ENCODE measurements at regions not wholly inside any gene's neighbourhood (a gene's known extent, or its start where the extent isn't known, plus 50 kb on each side); places are given as distances from the start of the nearest gene placed in this dataset.

DNA sequence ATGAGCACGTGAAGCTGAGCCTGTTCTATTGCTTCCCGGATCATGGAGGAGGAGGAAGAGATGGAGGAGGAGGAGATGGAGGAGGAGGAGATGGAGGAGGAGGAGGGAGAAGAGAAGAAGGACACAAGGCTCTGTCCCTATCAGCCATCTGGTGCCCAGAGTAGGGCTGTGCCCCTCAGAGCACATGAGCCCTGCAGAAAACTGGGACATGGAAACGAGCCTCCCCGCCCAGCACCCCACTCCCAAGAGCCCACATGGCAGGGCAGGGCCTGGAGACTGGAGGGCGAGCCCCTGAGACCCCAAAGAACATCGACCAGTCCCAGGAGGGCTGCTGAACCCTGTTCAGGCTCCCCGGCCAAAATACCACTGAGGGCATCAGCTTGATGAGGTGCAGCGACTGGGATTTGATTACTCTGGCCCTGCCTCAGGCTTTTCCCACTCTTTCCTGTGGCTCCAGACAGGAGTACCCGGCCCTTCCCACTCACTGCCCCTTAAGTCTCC, 285.6 kb downstream of the UACA start:
- no peak overlapping the region for H3K4me2 ChIP-seq (ENCODE audit: low read length)
- ChIA-PET CTCF (no interaction called here), POLR2A (no interaction called here), RAD21 (ENCODE audit: low non-redundant PET in 1 of 2, low total read pairs in 2 of 2, uncharacterized antibody in 2 of 2, unreplicated experiment in 2 of 2) (no interaction called here)
- ATAC-seq: no peak
- H3K4me1 ChIP-seq (ENCODE audit: control insufficient read depth in 1 of 2, insufficient read depth in 2 of 2, low read length in 2 of 2): peaks cover 26 to 38% of the 10 kb centered on the region in 2 experiments
- no peaks in the 10 kb centered on the region for H3K9me3 ChIP-seq (ENCODE audit: control insufficient read depth in 1 of 2, insufficient read depth in 1 of 2, low read depth in 1 of 2, low read length in 2 of 2)
- H3K79me2 ChIP-seq (ENCODE audit: insufficient read depth, low read length): no peaks in the 10 kb centered on the region
- no peak for TF ChIP-seq EZH2 (IDR thresholded peaks at IDR 0.05)
- TF ChIP-seq SRF (IDR thresholded peaks at IDR 0.05; ENCODE audit: low read depth): no peak
- TF ChIP-seq SIN3A (IDR thresholded peaks at IDR 0.05; ENCODE audit: low read depth): no peak
- TF ChIP-seq ELF1 (IDR thresholded peaks at IDR 0.05; ENCODE audit: borderline replicate concordance, low read depth): no peak
- TF ChIP-seq EZH2phosphoT487 (IDR thresholded peaks at IDR 0.05; ENCODE audit: borderline replicate concordance): no peak
- TF ChIP-seq, protein P1, sequence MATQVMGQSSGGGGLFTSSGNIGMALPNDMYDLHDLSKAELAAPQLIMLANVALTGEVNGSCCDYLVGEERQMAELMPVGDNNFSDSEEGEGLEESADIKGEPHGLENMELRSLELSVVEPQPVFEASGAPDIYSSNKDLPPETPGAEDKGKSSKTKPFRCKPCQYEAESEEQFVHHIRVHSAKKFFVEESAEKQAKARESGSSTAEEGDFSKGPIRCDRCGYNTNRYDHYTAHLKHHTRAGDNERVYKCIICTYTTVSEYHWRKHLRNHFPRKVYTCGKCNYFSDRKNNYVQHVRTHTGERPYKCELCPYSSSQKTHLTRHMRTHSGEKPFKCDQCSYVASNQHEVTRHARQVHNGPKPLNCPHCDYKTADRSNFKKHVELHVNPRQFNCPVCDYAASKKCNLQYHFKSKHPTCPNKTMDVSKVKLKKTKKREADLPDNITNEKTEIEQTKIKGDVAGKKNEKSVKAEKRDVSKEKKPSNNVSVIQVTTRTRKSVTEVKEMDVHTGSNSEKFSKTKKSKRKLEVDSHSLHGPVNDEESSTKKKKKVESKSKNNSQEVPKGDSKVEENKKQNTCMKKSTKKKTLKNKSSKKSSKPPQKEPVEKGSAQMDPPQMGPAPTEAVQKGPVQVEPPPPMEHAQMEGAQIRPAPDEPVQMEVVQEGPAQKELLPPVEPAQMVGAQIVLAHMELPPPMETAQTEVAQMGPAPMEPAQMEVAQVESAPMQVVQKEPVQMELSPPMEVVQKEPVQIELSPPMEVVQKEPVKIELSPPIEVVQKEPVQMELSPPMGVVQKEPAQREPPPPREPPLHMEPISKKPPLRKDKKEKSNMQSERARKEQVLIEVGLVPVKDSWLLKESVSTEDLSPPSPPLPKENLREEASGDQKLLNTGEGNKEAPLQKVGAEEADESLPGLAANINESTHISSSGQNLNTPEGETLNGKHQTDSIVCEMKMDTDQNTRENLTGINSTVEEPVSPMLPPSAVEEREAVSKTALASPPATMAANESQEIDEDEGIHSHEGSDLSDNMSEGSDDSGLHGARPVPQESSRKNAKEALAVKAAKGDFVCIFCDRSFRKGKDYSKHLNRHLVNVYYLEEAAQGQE (IDR thresholded peaks at IDR 0.05; ENCODE audit: low read depth): no peak
- no peaks in the 10 kb centered on the region for H3K9me2 ChIP-seq (ENCODE audit: insufficient read depth)
- intact Hi-C loops (cut with micrococcal nuclease): no loop called here
- no peak overlapping the region for H2AFZ ChIP-seq (ENCODE audit: low read depth, low read length, poor library complexity, severe bottlenecking)
- H3K4me3 ChIP-seq (replicated peaks in 1 of 2; ENCODE audit: low read depth in 1 of 2, low read length in 2 of 2): no peak overlapping the region
- 0 out of 2 replicates have a peak, but pooled peaks cover 3% of the 10 kb centered on the region for H3K27me3 ChIP-seq (ENCODE audit: insufficient read depth, low read length)
- no peaks in the 10 kb centered on the region for H3K36me3 ChIP-seq (ENCODE audit: control insufficient read depth in 1 of 2, insufficient read depth in 2 of 2, low read length in 2 of 2)
- H3K9ac ChIP-seq (ENCODE audit: low read length): no peak overlapping the region
- DNase-seq (ENCODE audit: low read depth, low spot score): no peak
- no peak overlapping the region for H3K27ac ChIP-seq (ENCODE audit: low read depth, low read length)
- H4K20me1 ChIP-seq (ENCODE audit: insufficient read depth): no peaks in the 10 kb centered on the region
- BruUV-seq (replicated peaks): no TSS peak

DNA sequence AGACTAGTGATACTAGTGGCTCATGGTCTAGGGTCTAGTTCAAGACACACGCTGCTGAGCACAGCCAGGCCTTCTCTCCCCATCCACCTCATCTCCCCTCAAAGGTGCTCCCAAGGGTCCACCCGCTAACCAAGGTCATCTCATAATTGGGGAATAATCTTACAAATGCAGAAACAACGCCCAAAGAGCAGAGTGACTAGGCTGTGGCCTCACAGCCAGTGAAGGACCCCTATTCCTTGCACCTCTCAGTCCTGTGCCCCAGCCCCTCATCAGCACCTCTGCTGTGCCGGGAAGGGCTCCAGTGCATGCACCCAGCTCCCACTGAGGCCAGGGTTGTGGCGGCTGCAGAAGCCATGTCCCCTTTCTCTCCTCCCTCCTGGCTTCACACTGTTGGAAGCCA, 286.9 kb downstream of the UACA start:
- no peaks in the 10 kb centered on the region for H3K79me2 ChIP-seq (ENCODE audit: insufficient read depth, low read length)
- ATAC-seq (no peak), DNase-seq (ENCODE audit: low read depth, low spot score) (no peak)
- no peaks in the 10 kb centered on the region for H3K9me2 ChIP-seq (ENCODE audit: insufficient read depth)
- H4K20me1 ChIP-seq (ENCODE audit: insufficient read depth): no peaks in the 10 kb centered on the region
- H2AFZ ChIP-seq (ENCODE audit: low read depth, low read length, poor library complexity, severe bottlenecking): no peak overlapping the region
- peaks cover 26 to 38% of the 10 kb centered on the region in 2 experiments for H3K4me1 ChIP-seq (ENCODE audit: control insufficient read depth in 1 of 2, insufficient read depth in 2 of 2, low read length in 2 of 2)
- ChIA-PET POLR2A (no interaction called here), CTCF (interaction anchor here (2.0 kb wide), 1 partner anchor 16 kb away, joined by 7 read pairs; no protein-coding TSS in a partner anchor), RAD21 (ENCODE audit: low non-redundant PET in 1 of 2, low total read pairs in 2 of 2, uncharacterized antibody in 2 of 2, unreplicated experiment in 2 of 2) (no interaction called here)
- peak overlapping the region; percentile 82; the same call in 1 of the 2 replicates for H3K4me2 ChIP-seq (ENCODE audit: low read length)
- no peak overlapping the region for H3K4me3 ChIP-seq (replicated peaks in 1 of 2; ENCODE audit: low read depth in 1 of 2, low read length in 2 of 2)
- intact Hi-C loops (cut with micrococcal nuclease): no loop called here
- no TSS peak for BruUV-seq (replicated peaks)
- H3K27me3 ChIP-seq (ENCODE audit: insufficient read depth, low read length): 0 out of 2 replicates have a peak, but pooled peaks cover 3% of the 10 kb centered on the region
- H3K9me3 ChIP-seq (ENCODE audit: control insufficient read depth in 1 of 2, insufficient read depth in 1 of 2, low read depth in 1 of 2, low read length in 2 of 2): no peaks in the 10 kb centered on the region
- no peaks in the 10 kb centered on the region for H3K36me3 ChIP-seq (ENCODE audit: control insufficient read depth in 1 of 2, insufficient read depth in 2 of 2, low read length in 2 of 2)
- no peak overlapping the region for H3K9ac ChIP-seq (ENCODE audit: low read length)
- H3K27ac ChIP-seq (ENCODE audit: low read depth, low read length): no peak overlapping the region
- TF ChIP-seq TCF7L2 (IDR thresholded peaks at IDR 0.05; ENCODE audit: borderline replicate concordance, extremely low read depth, insufficient read depth, insufficient read length): no peak
- TF ChIP-seq, protein P2, sequence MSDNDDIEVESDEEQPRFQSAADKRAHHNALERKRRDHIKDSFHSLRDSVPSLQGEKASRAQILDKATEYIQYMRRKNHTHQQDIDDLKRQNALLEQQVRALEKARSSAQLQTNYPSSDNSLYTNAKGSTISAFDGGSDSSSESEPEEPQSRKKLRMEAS (IDR thresholded peaks at IDR 0.05): no peak
- no peak for TF ChIP-seq ELF1 (IDR thresholded peaks at IDR 0.05; ENCODE audit: borderline replicate concordance, low read depth)
- no peak for TF ChIP-seq EGR1 (IDR thresholded peaks at IDR 0.05; ENCODE audit: low read depth)
- no peak for TF ChIP-seq ZNF274 (IDR thresholded peaks at IDR 0.05; ENCODE audit: low read depth, low read length)
- no peak for TF ChIP-seq ZFX (IDR thresholded peaks at IDR 0.05)
- no peak for TF ChIP-seq EZH2 (IDR thresholded peaks at IDR 0.05)
- no peak for TF ChIP-seq SP1 (IDR thresholded peaks at IDR 0.05; ENCODE audit: low read depth)
- TF ChIP-seq RAD21 (IDR thresholded peaks at IDR 0.05; ENCODE audit: low read depth): no peak
- TF ChIP-seq SIN3A (IDR thresholded peaks at IDR 0.05; ENCODE audit: low read depth): no peak
- TF ChIP-seq JUND (IDR thresholded peaks at IDR 0.05): no peak
- no peak for TF ChIP-seq FOSL1 (IDR thresholded peaks at IDR 0.05; ENCODE audit: low read depth)
- no peak for TF ChIP-seq SRF (IDR thresholded peaks at IDR 0.05; ENCODE audit: low read depth)
- no peak for TF ChIP-seq POLR2AphosphoS5 (IDR thresholded peaks at IDR 0.05; ENCODE audit: low read depth, low read length)
- no peak for TF ChIP-seq CBX3 (IDR thresholded peaks at IDR 0.05; ENCODE audit: low read depth)
- no peak for TF ChIP-seq POLR2A (IDR thresholded peaks at IDR 0.05; ENCODE audit: borderline replicate concordance, extremely low read depth, insufficient read depth, insufficient read length)
